ENCODE measurements at regions not wholly inside any gene's neighbourhood (a gene's known extent, or its start where the extent isn't known, plus 50 kb on each side); places are given as distances from the start of the nearest gene placed in this dataset.

- no peak for DNase-seq (ENCODE audit: low read depth)
- H3K4me3 ChIP-seq (ENCODE audit: low read depth, low read length) = no peak overlapping the region
Observed at GRCh38 chr4:81632581-81633299, 161.0 kb upstream of the RASGEF1B start.

- no peak overlapping the region for H3K4me3 ChIP-seq (ENCODE audit: low read depth, low read length)
- peak; percentile 84 for DNase-seq (ENCODE audit: low read depth)
Observed at GRCh38 chr4:81631958-81632441, 160.3 kb upstream of the RASGEF1B start.

GRCh38 chr4:81629366-81629765 lies 157.7 kb upstream of the RASGEF1B start:
- no peak for DNase-seq (ENCODE audit: low read depth)

GRCh38 chr4:81628489-81628888 lies 156.8 kb upstream of the RASGEF1B start:
- no peak overlapping the region for H3K4me3 ChIP-seq (ENCODE audit: low read depth, low read length)
- DNase-seq (ENCODE audit: low read depth) = no peak

More at GRCh38 chr4:81629366-81629765, 157.7 kb upstream of the RASGEF1B start:
- H3K4me3 ChIP-seq (ENCODE audit: low read depth, low read length) = no peak overlapping the region

- DNase-seq (ENCODE audit: low read depth) = no peak
- H3K4me3 ChIP-seq (ENCODE audit: low read depth, low read length) = no peak overlapping the region
Observed at GRCh38 chr4:81627590-81627989, 155.9 kb upstream of the RASGEF1B start.

- DNase-seq (ENCODE audit: low read depth) = no peak
- H3K4me3 ChIP-seq (ENCODE audit: low read depth, low read length) = no peak overlapping the region
Observed at GRCh38 chr4:81626851-81627250, 155.1 kb upstream of the RASGEF1B start.

- no peak for DNase-seq (ENCODE audit: low read depth)
- no peak overlapping the region for H3K4me3 ChIP-seq (ENCODE audit: low read depth, low read length)
Observed at GRCh38 chr4:81625422-81626417, 154.0 kb upstream of the RASGEF1B start.

- no peak overlapping the region for H3K4me3 ChIP-seq (ENCODE audit: low read depth, low read length)
- DNase-seq (ENCODE audit: low read depth) = no peak
Observed at GRCh38 chr4:81623434-81623833, 151.7 kb upstream of the RASGEF1B start.

GRCh38 chr4:81622474-81623184 lies 150.9 kb upstream of the RASGEF1B start:
- DNase-seq (ENCODE audit: low read depth) = no peak
- H3K4me3 ChIP-seq (ENCODE audit: low read depth, low read length) = no peak overlapping the region

- no peak for DNase-seq (ENCODE audit: low read depth)
- H3K4me3 ChIP-seq (ENCODE audit: low read depth, low read length) = no peak overlapping the region
Observed at GRCh38 chr4:81622028-81622427, 150.3 kb upstream of the RASGEF1B start.

- no peak for DNase-seq (ENCODE audit: low read depth)
- no peak overlapping the region for H3K4me3 ChIP-seq (ENCODE audit: low read depth, low read length)
Observed at GRCh38 chr4:81621490-81621889, 149.8 kb upstream of the RASGEF1B start.

- no peak for DNase-seq (ENCODE audit: low read depth)
- H3K4me3 ChIP-seq (ENCODE audit: low read depth, low read length) = no peak overlapping the region
Observed at GRCh38 chr4:81620442-81620841, 148.7 kb upstream of the RASGEF1B start.

- no peak for DNase-seq (ENCODE audit: low read depth)
- H3K4me3 ChIP-seq (ENCODE audit: low read depth, low read length) = no peak overlapping the region
Observed at GRCh38 chr4:81617545-81617944, 145.8 kb upstream of the RASGEF1B start.

GRCh38 chr4:81611221-81611620 lies 139.5 kb upstream of the RASGEF1B start:
- no peak overlapping the region for H3K4me3 ChIP-seq (ENCODE audit: low read depth, low read length)
- no peak for DNase-seq (ENCODE audit: low read depth)

- H3K4me3 ChIP-seq (ENCODE audit: low read depth, low read length) = no peak overlapping the region
- DNase-seq (ENCODE audit: low read depth) = no peak
Observed at GRCh38 chr4:81609844-81610243, 138.1 kb upstream of the RASGEF1B start.

- no peak overlapping the region for H3K4me3 ChIP-seq (ENCODE audit: low read depth, low read length)
- DNase-seq (ENCODE audit: low read depth) = peak; percentile 12
Observed at GRCh38 chr4:81607950-81608349, 136.2 kb upstream of the RASGEF1B start.

GRCh38 chr4:81606801-81607501 lies 135.2 kb upstream of the RASGEF1B start:
- no peak overlapping the region for H3K4me3 ChIP-seq (ENCODE audit: low read depth, low read length)
- peak; percentile 22 for DNase-seq (ENCODE audit: low read depth)

- H3K4me3 ChIP-seq (ENCODE audit: low read depth, low read length) = no peak overlapping the region
Observed at GRCh38 chr4:81606166-81606565, 134.5 kb upstream of the RASGEF1B start.

GRCh38 chr4:81605271-81605670 lies 133.6 kb upstream of the RASGEF1B start:
- DNase-seq (ENCODE audit: low read depth) = no peak
- no peak overlapping the region for H3K4me3 ChIP-seq (ENCODE audit: low read depth, low read length)

More at GRCh38 chr4:81606166-81606565, 134.5 kb upstream of the RASGEF1B start:
- DNase-seq (ENCODE audit: low read depth) = no peak

Data from skeletal muscle cell (primary cell).